H9 (cell line): ENCODE measurements at regions not wholly inside any gene's neighbourhood (a gene's known extent, or its start where the extent isn't known, plus 50 kb on each side); places are given as distances from the start of the nearest gene placed in this dataset.

Experiments
- DNase-seq: peaks from one replicate; pipeline ENCODE4 v3.0.0-alpha.2; 2017
- H2AFZ ChIP-seq: one replicate; pipeline ENCODE4 v1.6.1; 2013; ENCODE audit warnings: mild to moderate bottlenecking, low read length, control low read depth, moderate library complexity
- H2AK5ac ChIP-seq: 2 replicates; pipeline ENCODE4 v1.6.1; 2013; ENCODE audit warnings: low read length, control low read depth, mixed read lengths; ENCODE audit not compliant: insufficient read length
- H2BK120ac ChIP-seq: one replicate; pipeline ENCODE4 v1.6.1; 2013; ENCODE audit warnings: low read depth, mild to moderate bottlenecking, low read length, control low read depth, inconsistent platforms; ENCODE audit not compliant: poor library complexity, severe bottlenecking
- H2BK12ac ChIP-seq: 2 replicates; pipeline ENCODE4 v1.6.1; 2013; ENCODE audit warnings: low read length, control low read depth, mixed read lengths, low read depth; ENCODE audit not compliant: insufficient read length
- H2BK15ac ChIP-seq: 2 replicates; pipeline ENCODE4 v1.6.1; 2013; ENCODE audit warnings: low read depth, low read length, control low read depth
- H2BK20ac ChIP-seq: one replicate; pipeline ENCODE4 v1.6.1; 2013; ENCODE audit warnings: low read depth, mild to moderate bottlenecking, low read length, control low read depth, inconsistent platforms; ENCODE audit not compliant: poor library complexity, severe bottlenecking
- H2BK5ac ChIP-seq: 2 replicates; pipeline ENCODE4 v1.6.1; 2013; ENCODE audit warnings: low read length, control low read depth, mixed read lengths; ENCODE audit not compliant: insufficient read length
- H3K14ac ChIP-seq: 2 replicates; pipeline ENCODE4 v1.6.1; 2013; ENCODE audit warnings: low read length, control low read depth; ENCODE audit not compliant: insufficient read depth
- H3K18ac ChIP-seq: 2 replicates; pipeline ENCODE4 v1.6.1; 2013; ENCODE audit warnings: low read depth, mild to moderate bottlenecking, mixed read lengths, low read length, control low read depth; ENCODE audit not compliant: insufficient read length
- H3K23ac ChIP-seq: 2 replicates; pipeline ENCODE4 v1.6.1; 2013; ENCODE audit warnings: low read length, control low read depth, mixed read lengths, low read depth; ENCODE audit not compliant: insufficient read length
- H3K23me2 ChIP-seq: 2 replicates; pipeline ENCODE4 v1.6.1; 2013; ENCODE audit warnings: low read depth, mild to moderate bottlenecking, mixed read lengths, low read length, control low read depth; ENCODE audit not compliant: insufficient read length, poor library complexity, severe bottlenecking
- H3K27ac ChIP-seq: 2 replicates; pipeline ENCODE4 v1.5.1; 2013; ENCODE audit warnings: low read length, control low read depth, mixed read lengths, low read depth; ENCODE audit not compliant: insufficient read length
- H3K27me3 ChIP-seq: 2 replicates; pipeline ENCODE4 v1.6.1; 2013; ENCODE audit warnings: low read length, control low read depth, inconsistent platforms; ENCODE audit not compliant: insufficient read depth
- H3K4ac ChIP-seq: 2 replicates; pipeline ENCODE4 v1.6.1; 2013; ENCODE audit warnings: low read depth, mild to moderate bottlenecking, control low read depth, inconsistent platforms, low read length, moderate library complexity
- H3K4me1 ChIP-seq: 2 replicates; pipeline ENCODE4 v1.6.1; 2013; ENCODE audit warnings: low read length, control low read depth, inconsistent platforms; ENCODE audit not compliant: insufficient read depth
- H3K4me2 ChIP-seq: 2 replicates; pipeline ENCODE4 v1.6.1; 2013; ENCODE audit warnings: low read length, control low read depth, mixed read lengths; ENCODE audit not compliant: insufficient read length, insufficient read depth
- H3K56ac ChIP-seq: 2 replicates; pipeline ENCODE4 v1.6.1; 2013; ENCODE audit warnings: low read depth, mild to moderate bottlenecking, mixed read lengths, low read length, control low read depth; ENCODE audit not compliant: insufficient read length
- H3K79me1 ChIP-seq: 2 replicates; pipeline ENCODE4 v1.6.1; 2013; ENCODE audit warnings: low read depth, mild to moderate bottlenecking, moderate library complexity, low read length, control low read depth, inconsistent platforms; ENCODE audit not compliant: insufficient read depth, poor library complexity, severe bottlenecking
- H3K79me2 ChIP-seq: 2 replicates; pipeline ENCODE4 v1.6.1; 2013; ENCODE audit warnings: low read length, control low read depth, inconsistent platforms; ENCODE audit not compliant: insufficient read depth
- H3K9ac ChIP-seq: 2 replicates; pipeline ENCODE4 v1.6.1; 2013; ENCODE audit warnings: low read length, control low read depth, mixed read lengths; ENCODE audit not compliant: insufficient read length; ENCODE audit errors: extremely low read depth
- H3K9me3 ChIP-seq: one replicate; pipeline ENCODE4 v1.6.1; 2013; ENCODE audit warnings: low read depth, low read length, inconsistent platforms; ENCODE audit not compliant: control insufficient read depth
- H3T11ph ChIP-seq: one replicate; pipeline ENCODE4 v1.6.1; 2013; ENCODE audit warnings: mild to moderate bottlenecking, low read length, control low read depth, inconsistent platforms
- H4K20me1 ChIP-seq: one replicate; pipeline ENCODE4 v1.6.1; 2013; ENCODE audit not compliant: control insufficient read depth, insufficient read length, insufficient read depth
- H4K5ac ChIP-seq: 2 replicates; pipeline ENCODE4 v1.6.1; 2013; ENCODE audit warnings: low read depth, mild to moderate bottlenecking, mixed read lengths, low read length, control low read depth; ENCODE audit not compliant: insufficient read length
- H4K8ac ChIP-seq: replicated peaks from 2 replicates; pipeline ENCODE4 v1.6.1; 2013; ENCODE audit warnings: low read length, control low read depth, mixed read lengths, low read depth; ENCODE audit not compliant: insufficient read length
- H4K91ac ChIP-seq: 2 replicates; pipeline ENCODE4 v1.6.1; 2013; ENCODE audit warnings: low read depth, mild to moderate bottlenecking, moderate library complexity, mixed read lengths, low read length, control low read depth; ENCODE audit not compliant: insufficient read length
- H3K27ac Mint-ChIP-seq, 3 experiments: 2 replicates in 2 of 3; 3 replicates in 1 of 3; pipeline ENCODE4 v1.8.0; 2020 to 2021; ENCODE audit warnings: mixed read lengths in 3 of 3, mild to moderate bottlenecking in 1 of 3, moderate library complexity in 1 of 3
- H3K27me3 Mint-ChIP-seq: 2 replicates; pipeline ENCODE4 v1.8.0; 2021; ENCODE audit warnings: low read depth, mild to moderate bottlenecking, moderate library complexity, mixed read lengths
- H3K36me3 Mint-ChIP-seq, 3 experiments: 2 replicates in 2 of 3; 3 replicates in 1 of 3; pipeline ENCODE4 v1.8.0; 2020 to 2021; ENCODE audit warnings: low read depth in 3 of 3, mixed read lengths in 3 of 3; ENCODE audit not compliant: insufficient read depth in 1 of 3
- H3K4me1 Mint-ChIP-seq, 2 experiments: 2 replicates each; pipeline ENCODE4 v1.8.0; 2020; ENCODE audit warnings: mixed read lengths in 2 of 2
- H3K4me3 Mint-ChIP-seq, 2 experiments: 2 replicates in 1 of 2; 3 replicates in 1 of 2; pipeline ENCODE4 v1.8.0; 2020 to 2021; ENCODE audit warnings: mild to moderate bottlenecking in 2 of 2, mixed read lengths in 2 of 2, moderate library complexity in 1 of 2
- H3K9me3 Mint-ChIP-seq, 2 experiments: 2 replicates in 1 of 2; 3 replicates in 1 of 2; pipeline ENCODE4 v1.8.0; 2020; ENCODE audit warnings: mild to moderate bottlenecking in 2 of 2, mixed read lengths in 2 of 2, moderate library complexity in 1 of 2
- WGBS: extraction: QIAGEN DNeasy Blood & Tissue Kit; methylation state at CpG from one replicate; pipeline ENCODE4 v1.1.7; 2013; ENCODE audit warnings: missing lambda C conversion rate, low lambda C conversion rate, mixed read lengths; ENCODE audit not compliant: insufficient read length; ENCODE audit errors: extremely low coverage; 5-methylcytosine and 5-hydroxymethylcytosine counted together
- TF ChIP-seq, protein P1 (sequence below): fragments of 200-600 bp; sonication (generic); conservative IDR thresholded peaks from 3 replicates; pipeline ENCODE4 v1.8.0; 2021; ENCODE audit warnings: antibody characterized with exemption, mild to moderate bottlenecking

DNA sequence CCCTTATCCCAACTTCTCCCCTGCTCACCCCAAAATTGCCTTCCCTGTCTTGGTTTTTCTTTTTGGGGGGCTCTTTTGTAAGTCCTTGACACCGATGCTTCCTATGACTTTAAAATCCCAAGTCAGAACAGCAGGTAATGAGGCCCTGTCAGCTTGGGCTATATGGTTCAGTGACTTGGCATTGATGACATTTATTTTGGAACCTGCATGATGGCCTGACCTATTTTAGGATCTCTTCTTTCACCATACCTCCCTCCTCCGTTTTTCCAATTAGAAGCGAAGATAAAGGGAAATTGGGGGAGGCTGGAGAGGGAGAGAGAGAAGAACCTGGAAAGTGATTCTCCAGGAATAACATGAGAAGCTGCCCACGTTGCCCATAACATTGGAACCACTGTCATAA is 424.9 kb upstream of the AUTS2 start:
- Histone ChIP-seq H4K91ac (no peak overlapping the region), H2BK15ac (no peak overlapping the region), H3K23me2 (no peaks in the 10 kb centered on the region), H4K5ac (no peak overlapping the region), H3K23ac (no peak overlapping the region), H2AFZ (no peak overlapping the region), H2BK120ac (no peak overlapping the region), H2BK12ac (no peak overlapping the region), H4K20me1 (no peaks in the 10 kb centered on the region), H2AK5ac (no peak overlapping the region), H3K79me2 (no peaks in the 10 kb centered on the region), H3T11ph (no peak overlapping the region), H3K4me1 (no peaks in the 10 kb centered on the region), H3K9ac (no peak overlapping the region), H3K27ac (no peak overlapping the region), H3K79me1 (no peaks in the 10 kb centered on the region), H2BK20ac (no peak overlapping the region), H3K56ac (no peak overlapping the region), H3K9me3 (no peaks in the 10 kb centered on the region), H3K14ac (no peak overlapping the region), H4K8ac (no peak overlapping the region), H3K27me3 (no peaks in the 10 kb centered on the region), H3K4ac (no peak overlapping the region), H2BK5ac (no peak overlapping the region), H3K4me2 (no peak overlapping the region), H3K18ac (no peak overlapping the region)
- Mint-ChIP-seq H3K9me3 (peaks cover 7 to 18% of the 10 kb centered on the region in 2 experiments; a peak in 4 of 5 replicates), H3K36me3 (peaks cover 0 to 9% (median 2%) of the 10 kb centered on the region in 3 experiments; a peak in 3 of 7 replicates), H3K27ac (no peak overlapping the region), H3K27me3 (peaks cover 36% of the 10 kb centered on the region), H3K4me3 (no peak overlapping the region), H3K4me1 (peaks cover 6 to 7% of the 10 kb centered on the region in 2 experiments)
- no peak for DNase-seq
- TF ChIP-seq, protein P1, sequence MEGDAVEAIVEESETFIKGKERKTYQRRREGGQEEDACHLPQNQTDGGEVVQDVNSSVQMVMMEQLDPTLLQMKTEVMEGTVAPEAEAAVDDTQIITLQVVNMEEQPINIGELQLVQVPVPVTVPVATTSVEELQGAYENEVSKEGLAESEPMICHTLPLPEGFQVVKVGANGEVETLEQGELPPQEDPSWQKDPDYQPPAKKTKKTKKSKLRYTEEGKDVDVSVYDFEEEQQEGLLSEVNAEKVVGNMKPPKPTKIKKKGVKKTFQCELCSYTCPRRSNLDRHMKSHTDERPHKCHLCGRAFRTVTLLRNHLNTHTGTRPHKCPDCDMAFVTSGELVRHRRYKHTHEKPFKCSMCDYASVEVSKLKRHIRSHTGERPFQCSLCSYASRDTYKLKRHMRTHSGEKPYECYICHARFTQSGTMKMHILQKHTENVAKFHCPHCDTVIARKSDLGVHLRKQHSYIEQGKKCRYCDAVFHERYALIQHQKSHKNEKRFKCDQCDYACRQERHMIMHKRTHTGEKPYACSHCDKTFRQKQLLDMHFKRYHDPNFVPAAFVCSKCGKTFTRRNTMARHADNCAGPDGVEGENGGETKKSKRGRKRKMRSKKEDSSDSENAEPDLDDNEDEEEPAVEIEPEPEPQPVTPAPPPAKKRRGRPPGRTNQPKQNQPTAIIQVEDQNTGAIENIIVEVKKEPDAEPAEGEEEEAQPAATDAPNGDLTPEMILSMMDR: no peak
- WGBS: no CpG with 5 or more reads among the region's 4 CpGs
